ENCODE measurements at regions not wholly inside any gene's neighbourhood (a gene's known extent, or its start where the extent isn't known, plus 50 kb on each side); places are given as distances from the start of the nearest gene placed in this dataset.

DNA sequence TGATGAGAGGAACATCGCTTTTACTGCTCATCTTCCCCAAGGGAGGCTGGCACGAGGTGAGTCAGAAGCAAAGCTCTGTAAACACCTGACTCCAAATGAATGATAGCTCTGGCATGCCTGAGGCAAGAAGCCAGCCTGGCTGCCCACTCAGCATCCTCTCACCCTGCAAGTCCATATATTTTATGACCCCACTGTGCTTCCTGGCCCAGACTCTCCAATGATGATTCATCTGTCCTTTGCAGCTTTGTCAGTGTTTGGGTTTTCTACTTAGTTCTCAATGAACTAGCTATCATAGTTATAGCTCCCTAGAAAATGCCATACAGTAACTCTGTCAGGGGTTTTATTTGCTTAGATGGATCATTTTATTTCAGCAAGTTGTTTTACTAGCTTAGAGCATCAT, 52.1 kb upstream of the FSTL4 start:
- Histone ChIP-seq H3K79me2 (ENCODE audit: low read length) (no peaks in the 10 kb centered on the region), H4K20me1 (ENCODE audit: insufficient read depth, low read length) (no peaks in the 10 kb centered on the region), H3K27me3 (ENCODE audit: low read depth, low read length) (no peaks in the 10 kb centered on the region), H3K36me3 (replicated peaks; ENCODE audit: low read depth, low read length) (no peaks in the 10 kb centered on the region), H3K4me3 (ENCODE audit: low read length) (no peak overlapping the region), H2AFZ (ENCODE audit: low read depth, low read length) (no peak overlapping the region), H3K9me3 (ENCODE audit: insufficient read depth, low read length) (no peaks in the 10 kb centered on the region), H3K27ac (ENCODE audit: low read length) (no peak overlapping the region), H3K9ac (ENCODE audit: low read length) (no peak overlapping the region), H3K4me1 (ENCODE audit: low read length) (no peaks in the 10 kb centered on the region), H3K4me2 (ENCODE audit: low read length) (no peak overlapping the region)
- TF ChIP-seq EZH2phosphoT487 (IDR thresholded peaks at IDR 0.05; ENCODE audit: low read depth), result no peak
- TF ChIP-seq, protein P1, sequence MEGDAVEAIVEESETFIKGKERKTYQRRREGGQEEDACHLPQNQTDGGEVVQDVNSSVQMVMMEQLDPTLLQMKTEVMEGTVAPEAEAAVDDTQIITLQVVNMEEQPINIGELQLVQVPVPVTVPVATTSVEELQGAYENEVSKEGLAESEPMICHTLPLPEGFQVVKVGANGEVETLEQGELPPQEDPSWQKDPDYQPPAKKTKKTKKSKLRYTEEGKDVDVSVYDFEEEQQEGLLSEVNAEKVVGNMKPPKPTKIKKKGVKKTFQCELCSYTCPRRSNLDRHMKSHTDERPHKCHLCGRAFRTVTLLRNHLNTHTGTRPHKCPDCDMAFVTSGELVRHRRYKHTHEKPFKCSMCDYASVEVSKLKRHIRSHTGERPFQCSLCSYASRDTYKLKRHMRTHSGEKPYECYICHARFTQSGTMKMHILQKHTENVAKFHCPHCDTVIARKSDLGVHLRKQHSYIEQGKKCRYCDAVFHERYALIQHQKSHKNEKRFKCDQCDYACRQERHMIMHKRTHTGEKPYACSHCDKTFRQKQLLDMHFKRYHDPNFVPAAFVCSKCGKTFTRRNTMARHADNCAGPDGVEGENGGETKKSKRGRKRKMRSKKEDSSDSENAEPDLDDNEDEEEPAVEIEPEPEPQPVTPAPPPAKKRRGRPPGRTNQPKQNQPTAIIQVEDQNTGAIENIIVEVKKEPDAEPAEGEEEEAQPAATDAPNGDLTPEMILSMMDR (IDR thresholded peaks at IDR 0.05; ENCODE audit: low read depth, low read length), result no peak

GRCh38 chr5:133663397-133664054, 51.2 kb upstream of the FSTL4 start:
- TF ChIP-seq, protein P1 (IDR thresholded peaks at IDR 0.05; ENCODE audit: low read depth, low read length), result no peak
- no peak for TF ChIP-seq EZH2phosphoT487 (IDR thresholded peaks at IDR 0.05; ENCODE audit: low read depth)
- H3K9ac ChIP-seq (ENCODE audit: low read length), result no peak overlapping the region

GRCh38 chr5:133662578-133662977, 50.2 kb upstream of the FSTL4 start:
- H2AFZ ChIP-seq (ENCODE audit: low read depth, low read length), result no peak overlapping the region
- H3K4me2 ChIP-seq (ENCODE audit: low read length), result no peak overlapping the region
- H3K36me3 ChIP-seq (replicated peaks; ENCODE audit: low read depth, low read length), result no peaks in the 10 kb centered on the region
- no peaks in the 10 kb centered on the region for H4K20me1 ChIP-seq (ENCODE audit: insufficient read depth, low read length)
- peaks cover 10% of the 10 kb centered on the region for H3K4me1 ChIP-seq (ENCODE audit: low read length)
- H3K9me3 ChIP-seq (ENCODE audit: insufficient read depth, low read length), result no peaks in the 10 kb centered on the region
- no peak overlapping the region for H3K4me3 ChIP-seq (ENCODE audit: low read length)
- H3K27me3 ChIP-seq (ENCODE audit: low read depth, low read length), result no peaks in the 10 kb centered on the region
- no peak overlapping the region for H3K9ac ChIP-seq (ENCODE audit: low read length)
- no peak overlapping the region for H3K27ac ChIP-seq (ENCODE audit: low read length)
- no peaks in the 10 kb centered on the region for H3K79me2 ChIP-seq (ENCODE audit: low read length)
- TF ChIP-seq, protein P1 (IDR thresholded peaks at IDR 0.05; ENCODE audit: low read depth, low read length), result no peak
- no peak for TF ChIP-seq EZH2phosphoT487 (IDR thresholded peaks at IDR 0.05; ENCODE audit: low read depth)

More at GRCh38 chr5:133663397-133664054, 51.2 kb upstream of the FSTL4 start:
- no peak overlapping the region for H2AFZ ChIP-seq (ENCODE audit: low read depth, low read length)
- no peak overlapping the region for H3K27ac ChIP-seq (ENCODE audit: low read length)
- H4K20me1 ChIP-seq (ENCODE audit: insufficient read depth, low read length), result no peaks in the 10 kb centered on the region
- H3K9me3 ChIP-seq (ENCODE audit: insufficient read depth, low read length), result no peaks in the 10 kb centered on the region
- no peak overlapping the region for H3K4me3 ChIP-seq (ENCODE audit: low read length)
- no peaks in the 10 kb centered on the region for H3K36me3 ChIP-seq (replicated peaks; ENCODE audit: low read depth, low read length)
- no peak overlapping the region for H3K4me2 ChIP-seq (ENCODE audit: low read length)
- no peaks in the 10 kb centered on the region for H3K79me2 ChIP-seq (ENCODE audit: low read length)
- H3K4me1 ChIP-seq (ENCODE audit: low read length), result peaks cover 4% of the 10 kb centered on the region
- no peaks in the 10 kb centered on the region for H3K27me3 ChIP-seq (ENCODE audit: low read depth, low read length)

Data from OCI-LY3 (cell line).